ENCODE measurements at regions not wholly inside any gene's neighbourhood (a gene's known extent, or its start where the extent isn't known, plus 50 kb on each side); places are given as distances from the start of the nearest gene placed in this dataset.
"Not testable (repeated sequence)": the region's sequence is repeated elsewhere in the genome, so short reads cannot be mapped to it uniquely, and the experiment has no call there.

GRCh38 chr14:105697955-105698354, 171.6 kb downstream of the TMEM121 start:
- not testable (repeated sequence) for FAIRE-seq

GRCh38 chr14:105698940-105699556, 172.7 kb downstream of the TMEM121 start:
- FAIRE-seq, result not testable (repeated sequence)

- not testable (repeated sequence) for FAIRE-seq
These were observed 173.3 kb downstream of the TMEM121 start for GRCh38 chr14:105699706-105700105.

GRCh38 chr14:105700146-105700545, 173.8 kb downstream of the TMEM121 start:
- FAIRE-seq, result not testable (repeated sequence)

GRCh38 chr14:105700622-105701288, 174.4 kb downstream of the TMEM121 start:
- no peak for FAIRE-seq

GRCh38 chr14:105701456-105702274, 175.3 kb downstream of the TMEM121 start:
- no peak for FAIRE-seq

- no peak for FAIRE-seq
These were observed 176.0 kb downstream of the TMEM121 start for GRCh38 chr14:105702275-105702817.

GRCh38 chr14:105703044-105703665, 176.8 kb downstream of the TMEM121 start:
- not testable (repeated sequence) for FAIRE-seq

GRCh38 chr14:105704091-105704490, 177.7 kb downstream of the TMEM121 start:
- not testable (repeated sequence) for FAIRE-seq

GRCh38 chr14:105704492-105704891, 178.1 kb downstream of the TMEM121 start:
- not testable (repeated sequence) for FAIRE-seq

- not testable (repeated sequence) for FAIRE-seq
These were observed 179.1 kb downstream of the TMEM121 start for GRCh38 chr14:105705512-105705861.

- FAIRE-seq, result not testable (repeated sequence)
These were observed 179.7 kb downstream of the TMEM121 start for GRCh38 chr14:105705862-105706700.

- not testable (repeated sequence) for FAIRE-seq
These were observed 180.3 kb downstream of the TMEM121 start for GRCh38 chr14:105706701-105707019.

GRCh38 chr14:105707099-105707498, 180.7 kb downstream of the TMEM121 start:
- not testable (repeated sequence) for FAIRE-seq

- FAIRE-seq, result not testable (repeated sequence)
These were observed 181.4 kb downstream of the TMEM121 start for GRCh38 chr14:105707723-105708151.

- not testable (repeated sequence) for FAIRE-seq
These were observed 182.1 kb downstream of the TMEM121 start for GRCh38 chr14:105708251-105709134.

GRCh38 chr14:105709281-105710118, 183.1 kb downstream of the TMEM121 start:
- no peak for FAIRE-seq

- FAIRE-seq, result no peak
These were observed 184.0 kb downstream of the TMEM121 start for GRCh38 chr14:105710119-105711043.

Data from A204.1 (cell line).